ENCODE measurements at regions not wholly inside any gene's neighbourhood (a gene's known extent, or its start where the extent isn't known, plus 50 kb on each side); places are given as distances from the start of the nearest gene placed in this dataset.

DNA sequence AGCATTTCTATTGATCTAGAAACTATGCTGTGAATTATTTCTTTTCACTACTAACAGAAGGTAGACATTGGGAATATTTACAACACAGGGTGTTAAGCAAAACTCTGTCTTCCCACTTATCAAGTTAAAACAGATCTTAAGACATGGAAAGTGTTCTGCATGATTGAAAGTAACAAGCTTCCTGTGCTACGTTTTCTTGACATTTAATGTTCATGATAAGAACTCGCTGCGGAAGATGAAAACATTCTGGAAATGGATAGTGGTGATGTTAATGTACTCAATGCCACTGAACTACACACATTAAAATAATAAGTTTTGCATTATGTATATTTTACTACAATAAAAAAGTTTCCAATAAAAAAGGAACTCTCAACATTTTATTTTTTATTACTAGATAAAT, 74.4 kb upstream of the SCN7A start:
- 46 to 56% (median 54%) methylated on average over 3 of the region's 3 CpGs for WGBS, 3 donors
- H3K9me3 ChIP-seq, result no peaks in the 10 kb centered on the region
- H3K27ac ChIP-seq, result no peak overlapping the region
- DNase-seq (no peak), ATAC-seq (no peak)
- intact Hi-C loops (cut with DNase I), result no loop called here
- TF ChIP-seq, protein P1, sequence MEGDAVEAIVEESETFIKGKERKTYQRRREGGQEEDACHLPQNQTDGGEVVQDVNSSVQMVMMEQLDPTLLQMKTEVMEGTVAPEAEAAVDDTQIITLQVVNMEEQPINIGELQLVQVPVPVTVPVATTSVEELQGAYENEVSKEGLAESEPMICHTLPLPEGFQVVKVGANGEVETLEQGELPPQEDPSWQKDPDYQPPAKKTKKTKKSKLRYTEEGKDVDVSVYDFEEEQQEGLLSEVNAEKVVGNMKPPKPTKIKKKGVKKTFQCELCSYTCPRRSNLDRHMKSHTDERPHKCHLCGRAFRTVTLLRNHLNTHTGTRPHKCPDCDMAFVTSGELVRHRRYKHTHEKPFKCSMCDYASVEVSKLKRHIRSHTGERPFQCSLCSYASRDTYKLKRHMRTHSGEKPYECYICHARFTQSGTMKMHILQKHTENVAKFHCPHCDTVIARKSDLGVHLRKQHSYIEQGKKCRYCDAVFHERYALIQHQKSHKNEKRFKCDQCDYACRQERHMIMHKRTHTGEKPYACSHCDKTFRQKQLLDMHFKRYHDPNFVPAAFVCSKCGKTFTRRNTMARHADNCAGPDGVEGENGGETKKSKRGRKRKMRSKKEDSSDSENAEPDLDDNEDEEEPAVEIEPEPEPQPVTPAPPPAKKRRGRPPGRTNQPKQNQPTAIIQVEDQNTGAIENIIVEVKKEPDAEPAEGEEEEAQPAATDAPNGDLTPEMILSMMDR (IDR thresholded peaks at IDR 0.05), result no peak
- H3K36me3 ChIP-seq (ENCODE audit: insufficient read depth in 1 of 2, low read depth in 1 of 2), result no peaks in the 10 kb centered on the region
- no peaks in the 10 kb centered on the region for H3K27me3 ChIP-seq (ENCODE audit: insufficient read depth in 3 of 3, low read length in 2 of 3)
- no peaks in the 10 kb centered on the region for H3K4me1 ChIP-seq
- no peak overlapping the region for H3K4me3 ChIP-seq

DNA sequence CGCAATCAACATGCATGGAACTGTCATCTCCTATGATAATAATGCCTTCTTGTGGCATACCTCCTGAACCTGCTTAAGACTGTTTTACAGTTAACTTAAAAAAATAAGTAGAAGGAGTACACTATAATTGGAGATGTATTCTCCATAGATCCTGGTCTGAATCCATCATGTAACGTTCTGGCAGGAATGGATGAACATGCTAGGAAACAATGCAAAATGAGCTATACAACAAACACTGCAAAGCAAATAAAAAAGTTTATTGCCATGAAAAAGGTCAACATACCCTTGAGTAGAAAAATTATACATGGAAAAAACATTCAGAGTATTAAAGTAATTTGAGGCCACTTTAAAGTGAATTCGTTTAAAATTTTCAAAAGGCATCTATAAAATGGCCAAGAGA, 71.5 kb upstream of the SCN7A start:
- intact Hi-C loops (cut with DNase I), result no loop called here
- 86 to 94% (median 90%) methylated on average over 3 of the region's 3 CpGs for WGBS, 3 donors
- H3K27me3 ChIP-seq (ENCODE audit: insufficient read depth in 3 of 3, low read length in 2 of 3), result no peaks in the 10 kb centered on the region
- no peak overlapping the region for H3K4me3 ChIP-seq
- H3K36me3 ChIP-seq (ENCODE audit: insufficient read depth in 1 of 2, low read depth in 1 of 2), result no peaks in the 10 kb centered on the region
- no peaks in the 10 kb centered on the region for H3K4me1 ChIP-seq
- no peak overlapping the region for H3K27ac ChIP-seq
- H3K9me3 ChIP-seq, result no peaks in the 10 kb centered on the region
- no peak for ATAC-seq
- TF ChIP-seq, protein P1 (IDR thresholded peaks at IDR 0.05), result no peak
- no peak for DNase-seq

DNA sequence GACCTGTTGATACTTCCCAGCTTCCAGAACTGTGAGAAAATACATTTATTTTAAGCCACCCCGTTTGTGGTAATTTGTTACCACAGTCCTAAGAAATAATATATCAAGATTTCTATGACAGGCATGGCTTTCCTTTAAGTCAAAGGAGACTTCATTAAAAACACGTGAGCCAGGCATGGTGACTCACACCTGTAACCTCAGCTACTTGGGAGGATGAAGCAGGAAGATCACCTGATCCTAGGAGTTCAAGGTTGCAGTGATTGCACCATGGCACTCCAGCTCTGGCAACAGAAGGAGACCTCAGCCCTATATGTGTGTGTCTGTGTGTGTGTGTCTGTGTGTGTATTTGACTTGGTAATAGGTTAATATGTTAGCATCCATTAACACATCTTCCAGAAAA, 69.8 kb upstream of the SCN7A start:
- Histone ChIP-seq H3K4me1 (no peaks in the 10 kb centered on the region), H3K4me3 (no peak overlapping the region), H3K27me3 (ENCODE audit: insufficient read depth in 3 of 3, low read length in 2 of 3) (no peaks in the 10 kb centered on the region), H3K27ac (no peak overlapping the region), H3K9me3 (no peaks in the 10 kb centered on the region), H3K36me3 (ENCODE audit: insufficient read depth in 1 of 2, low read depth in 1 of 2) (no peaks in the 10 kb centered on the region)
- intact Hi-C loops (cut with DNase I), result no loop called here
- 42 to 56% (median 49%) methylated on average over 2 of the region's 2 CpGs for WGBS, 3 donors
- ATAC-seq (no peak), DNase-seq (no peak)
- TF ChIP-seq, protein P1 (IDR thresholded peaks at IDR 0.05), result no peak

DNA sequence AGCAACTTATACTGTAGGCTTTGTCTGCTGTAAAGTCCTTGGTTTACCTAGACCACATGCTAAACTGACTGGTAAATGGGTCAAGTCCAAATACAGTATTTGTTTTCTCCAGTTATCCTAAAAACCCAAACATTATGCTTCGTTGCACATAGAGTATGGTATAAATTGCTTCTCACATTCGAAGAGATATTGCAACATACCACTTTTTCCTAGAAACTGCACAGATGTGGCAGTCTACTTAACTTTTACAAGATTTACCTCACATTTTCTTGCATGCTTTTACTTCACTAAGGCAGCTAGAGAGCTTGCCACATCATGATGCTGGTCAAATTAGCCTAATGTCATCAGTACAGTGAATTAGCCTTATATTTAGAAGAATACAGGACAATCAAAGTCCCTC, 66.0 kb upstream of the SCN7A start:
- no peak for ATAC-seq
- TF ChIP-seq, protein P1 (IDR thresholded peaks at IDR 0.05), result no peak
- intact Hi-C loops (cut with DNase I), result no loop called here
- no peak overlapping the region for H3K4me3 ChIP-seq
- 78 to 80% (median 80%) methylated on average over 2 of the region's 2 CpGs for WGBS, 3 donors
- no peaks in the 10 kb centered on the region for H3K9me3 ChIP-seq
- no peak overlapping the region for H3K27ac ChIP-seq
- no peak for DNase-seq
- no peaks in the 10 kb centered on the region for H3K27me3 ChIP-seq (ENCODE audit: insufficient read depth in 3 of 3, low read length in 2 of 3)
- H3K4me1 ChIP-seq, result no peaks in the 10 kb centered on the region
- no peaks in the 10 kb centered on the region for H3K36me3 ChIP-seq (ENCODE audit: insufficient read depth in 1 of 2, low read depth in 1 of 2)

DNA sequence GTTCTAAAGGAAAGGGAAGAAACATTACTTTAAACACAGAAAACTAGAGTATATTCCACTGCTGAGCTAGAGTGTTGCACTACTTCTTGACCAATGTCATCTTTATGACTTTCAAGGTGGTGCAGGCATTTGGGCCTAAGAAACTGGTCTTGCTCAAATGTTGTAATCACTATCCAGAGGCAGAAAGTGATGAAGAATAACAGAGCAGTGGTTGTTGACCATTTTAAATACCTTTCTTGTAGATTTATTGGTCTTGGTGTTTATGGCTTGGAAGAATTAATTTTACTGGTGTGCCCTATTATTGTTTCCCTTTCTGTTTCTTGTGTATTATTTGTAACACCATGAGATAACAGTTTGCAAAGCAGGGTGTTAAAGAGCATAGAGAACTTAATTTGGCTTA, 56.9 kb upstream of the SCN7A start:
- DNase-seq (no peak), ATAC-seq (no peak)
- Histone ChIP-seq H3K27ac (no peak overlapping the region), H3K4me1 (no peaks in the 10 kb centered on the region), H3K9me3 (no peaks in the 10 kb centered on the region), H3K4me3 (no peak overlapping the region), H3K36me3 (ENCODE audit: insufficient read depth in 1 of 2, low read depth in 1 of 2) (no peaks in the 10 kb centered on the region), H3K27me3 (ENCODE audit: insufficient read depth in 3 of 3, low read length in 2 of 3) (no peaks in the 10 kb centered on the region)
- intact Hi-C loops (cut with DNase I), result no loop called here
- TF ChIP-seq, protein P1 (IDR thresholded peaks at IDR 0.05), result no peak
